Activated naive CD4-positive, alpha-beta T cell treated with anti-CD3 and anti-CD28 coated beads for 36 hours (primary cell): ENCODE measurements at regions not wholly inside any gene's neighbourhood (a gene's known extent, or its start where the extent isn't known, plus 50 kb on each side); places are given as distances from the start of the nearest gene placed in this dataset.

Experiments used
- CTCF ChIA-PET: fragments of 350-600 bp; sonication (Branson Sonifier 250); formaldehyde crosslinking; loops from one replicate; lab custom pipeline; 2021; ENCODE audit warnings: antibody characterized with exemption; lab: Charles Lee
- DNase-seq: peaks from one replicate; pipeline ENCODE4 v3.0.0-alpha.2; 2020
- H3K27ac Mint-ChIP-seq: one replicate; pipeline ENCODE4 v1.8.0; 2021; ENCODE audit warnings: mild to moderate bottlenecking, mixed read lengths
- H3K27me3 Mint-ChIP-seq: one replicate; pipeline ENCODE4 v1.8.0; 2021; ENCODE audit warnings: low read depth, mixed read lengths
- H3K36me3 Mint-ChIP-seq: one replicate; pipeline ENCODE4 v1.8.0; 2021; ENCODE audit warnings: low read depth, mixed read lengths
- H3K4me1 Mint-ChIP-seq: one replicate; pipeline ENCODE4 v1.8.0; 2021; ENCODE audit warnings: low read depth, mixed read lengths
- H3K4me3 Mint-ChIP-seq: one replicate; pipeline ENCODE4 v1.8.0; 2021; ENCODE audit warnings: mild to moderate bottlenecking, moderate library complexity, mixed read lengths
- H3K9me3 Mint-ChIP-seq: one replicate; pipeline ENCODE4 v1.8.0; 2021; ENCODE audit warnings: mixed read lengths
- intact Hi-C: fragments of 100-400 bp; cut with micrococcal nuclease; formaldehyde crosslinking; loops from one replicate; pipeline ENCODE4 v1.15.1; 2023

GRCh38 chr2:181829230-181829629, 62.3 kb upstream of the ITPRID2 start:
- H3K36me3 Mint-ChIP-seq = no peaks in the 10 kb centered on the region
- no peaks in the 10 kb centered on the region for H3K9me3 Mint-ChIP-seq
- no peaks in the 10 kb centered on the region for H3K4me1 Mint-ChIP-seq
- no peak overlapping the region for H3K4me3 Mint-ChIP-seq
- no peak overlapping the region for H3K27ac Mint-ChIP-seq
- CTCF ChIA-PET = no interaction called here
- DNase-seq = no peak
- intact Hi-C loops = no loop called here
- peaks cover 5% of the 10 kb centered on the region for H3K27me3 Mint-ChIP-seq

- CTCF ChIA-PET = no interaction called here
- DNase-seq = no peak
- intact Hi-C loops = no loop called here
- no peak overlapping the region for H3K4me3 Mint-ChIP-seq
- no peaks in the 10 kb centered on the region for H3K36me3 Mint-ChIP-seq
- no peaks in the 10 kb centered on the region for H3K4me1 Mint-ChIP-seq
- H3K9me3 Mint-ChIP-seq = no peaks in the 10 kb centered on the region
- H3K27me3 Mint-ChIP-seq = peaks cover 16% of the 10 kb centered on the region
- no peak overlapping the region for H3K27ac Mint-ChIP-seq
Measured at GRCh38 chr2:181832015-181832414, 59.5 kb upstream of the ITPRID2 start.

GRCh38 chr2:181836583-181836982, 54.9 kb upstream of the ITPRID2 start:
- CTCF ChIA-PET = no interaction called here

GRCh38 chr2:181837563-181837962, 54.0 kb upstream of the ITPRID2 start:
- Mint-ChIP-seq H3K4me1 (no peaks in the 10 kb centered on the region), H3K27me3 (peaks cover 11% of the 10 kb centered on the region), H3K27ac (no peak overlapping the region), H3K36me3 (no peaks in the 10 kb centered on the region), H3K9me3 (no peaks in the 10 kb centered on the region), H3K4me3 (no peak overlapping the region)
- CTCF ChIA-PET = no interaction called here
- intact Hi-C loops = no loop called here
- DNase-seq = no peak

More at GRCh38 chr2:181836583-181836982, 54.9 kb upstream of the ITPRID2 start:
- no peaks in the 10 kb centered on the region for H3K9me3 Mint-ChIP-seq
- no peak overlapping the region for H3K27ac Mint-ChIP-seq
- peaks cover 11% of the 10 kb centered on the region for H3K27me3 Mint-ChIP-seq
- DNase-seq = no peak
- H3K4me1 Mint-ChIP-seq = no peaks in the 10 kb centered on the region
- H3K4me3 Mint-ChIP-seq = no peak overlapping the region
- intact Hi-C loops = no loop called here
- no peaks in the 10 kb centered on the region for H3K36me3 Mint-ChIP-seq

- Mint-ChIP-seq H3K36me3 (no peaks in the 10 kb centered on the region), H3K27me3 (peaks cover 15% of the 10 kb centered on the region), H3K4me3 (no peak overlapping the region), H3K4me1 (no peaks in the 10 kb centered on the region), H3K27ac (no peak overlapping the region), H3K9me3 (no peaks in the 10 kb centered on the region)
- no peak for DNase-seq
- intact Hi-C loops = no loop called here
- CTCF ChIA-PET = interaction anchor here (0.6 kb wide), 1 partner anchor 423 kb away, joined by 5 read pairs; no protein-coding TSS in a partner anchor
Measured at GRCh38 chr2:181839811-181840210, 51.7 kb upstream of the ITPRID2 start.

GRCh38 chr2:181841079-181841478, 50.5 kb upstream of the ITPRID2 start:
- Mint-ChIP-seq H3K4me3 (no peak overlapping the region), H3K4me1 (no peaks in the 10 kb centered on the region), H3K36me3 (no peaks in the 10 kb centered on the region), H3K27ac (no peak overlapping the region), H3K9me3 (no peaks in the 10 kb centered on the region), H3K27me3 (peaks cover 7% of the 10 kb centered on the region)
- CTCF ChIA-PET = no interaction called here
- DNase-seq = no peak
- intact Hi-C loops = no loop called here
